SIG-M5 treated with dmso at 0.1 percent for 504 hours (cell line): ENCODE measurements at regions not wholly inside any gene's neighbourhood (a gene's known extent, or its start where the extent isn't known, plus 50 kb on each side); places are given as distances from the start of the nearest gene placed in this dataset.
A peak's percentile ranks its signal among the peaks of the same experiment; 100 is the strongest.

Source experiments
- DNase-seq: peaks from one replicate; lab custom pipeline; 2025; ENCODE audit not compliant: unreplicated experiment; lab: John Stamatoyannopoulos, UW

GRCh38 chr5:164332349-164333196 is 827.2 kb downstream of the MAT2B start:
- no peak for DNase-seq

- DNase-seq = no peak
These were observed 830.4 kb downstream of the MAT2B start for GRCh38 chr5:164335837-164336236.

GRCh38 chr5:164336276-164336675 is 830.9 kb downstream of the MAT2B start:
- DNase-seq = no peak

- no peak for DNase-seq
These were observed 831.5 kb downstream of the MAT2B start for GRCh38 chr5:164336906-164337305.

- DNase-seq = no peak
These were observed 835.7 kb downstream of the MAT2B start for GRCh38 chr5:164341056-164341619.

GRCh38 chr5:164345173-164345849 is 839.9 kb downstream of the MAT2B start:
- no peak for DNase-seq

GRCh38 chr5:164345853-164346252 is 840.4 kb downstream of the MAT2B start:
- DNase-seq = no peak

GRCh38 chr5:164346785-164347630 is 841.6 kb downstream of the MAT2B start:
- DNase-seq = no peak

- no peak for DNase-seq
These were observed 844.8 kb downstream of the MAT2B start for GRCh38 chr5:164350236-164350635.

GRCh38 chr5:164351245-164351834 is 845.9 kb downstream of the MAT2B start:
- no peak for DNase-seq

- no peak for DNase-seq
These were observed 847.3 kb downstream of the MAT2B start for GRCh38 chr5:164352695-164353094.

GRCh38 chr5:164353155-164353554 is 847.7 kb downstream of the MAT2B start:
- DNase-seq = no peak

- peak; percentile 52 for DNase-seq
These were observed 848.8 kb downstream of the MAT2B start for GRCh38 chr5:164354139-164354751.

- DNase-seq = no peak
These were observed 849.9 kb downstream of the MAT2B start for GRCh38 chr5:164355267-164355830.

GRCh38 chr5:164356790-164357189 is 851.4 kb downstream of the MAT2B start:
- no peak for DNase-seq

- no peak for DNase-seq
These were observed 852.1 kb downstream of the MAT2B start for GRCh38 chr5:164357395-164358033.

GRCh38 chr5:164358531-164359259 is 853.3 kb downstream of the MAT2B start:
- no peak for DNase-seq

GRCh38 chr5:164359260-164360255 is 854.1 kb downstream of the MAT2B start:
- DNase-seq = no peak
